ENCODE measurements at regions not wholly inside any gene's neighbourhood (a gene's known extent, or its start where the extent isn't known, plus 50 kb on each side); places are given as distances from the start of the nearest gene placed in this dataset.

DNA sequence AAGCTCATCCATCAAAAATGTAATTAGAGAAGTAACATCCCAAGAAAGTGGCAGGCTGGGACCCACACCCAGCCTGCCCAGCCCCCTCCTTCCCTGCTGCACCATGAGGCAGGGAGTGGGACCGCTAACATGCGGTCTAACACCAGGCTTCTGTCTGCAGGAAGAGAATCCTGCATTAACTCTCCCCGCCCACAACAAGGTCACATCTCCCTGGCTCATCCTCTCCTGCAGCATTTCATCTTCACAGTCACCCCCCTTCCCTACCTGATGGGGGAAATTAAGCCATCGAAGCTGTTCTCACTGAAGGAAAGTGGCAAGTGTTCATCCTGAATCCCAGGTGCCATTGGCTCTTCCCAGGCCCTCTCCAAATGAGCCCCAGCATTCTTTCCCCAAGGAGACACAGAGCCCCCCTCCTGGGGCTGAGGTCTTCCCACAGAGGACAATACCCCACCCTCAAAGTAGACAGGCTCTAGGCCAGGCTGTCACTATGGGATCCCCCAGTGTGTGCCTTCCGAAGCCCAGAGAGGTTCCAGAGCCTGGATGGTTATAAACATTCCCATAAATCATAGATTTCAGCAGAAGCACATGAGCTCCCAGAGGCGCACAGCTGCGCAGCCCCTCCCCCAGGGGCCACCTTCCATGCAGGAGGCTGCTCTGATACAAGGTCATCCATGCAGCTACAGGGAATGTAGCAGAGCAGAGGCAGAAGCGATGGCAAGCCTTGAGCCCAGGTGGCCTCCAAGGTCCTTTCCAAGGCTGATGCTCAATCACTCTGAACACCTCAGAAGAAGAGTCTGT is 148.0 kb downstream of the OAT start:
- H3K4me3 Mint-ChIP-seq (ENCODE audit: unreplicated experiment), result no peak overlapping the region
- H3K27ac Mint-ChIP-seq (ENCODE audit: low read depth, unreplicated experiment), result no peak overlapping the region
- ChIA-PET CTCF (no interaction called here), POLR2A (no interaction called here)
- BruUV-seq (replicated peaks), result no TSS peak
- H3K27me3 Mint-ChIP-seq (ENCODE audit: insufficient read depth, unreplicated experiment), result peaks cover 10% of the 10 kb centered on the region
- TF ChIP-seq, protein P1, sequence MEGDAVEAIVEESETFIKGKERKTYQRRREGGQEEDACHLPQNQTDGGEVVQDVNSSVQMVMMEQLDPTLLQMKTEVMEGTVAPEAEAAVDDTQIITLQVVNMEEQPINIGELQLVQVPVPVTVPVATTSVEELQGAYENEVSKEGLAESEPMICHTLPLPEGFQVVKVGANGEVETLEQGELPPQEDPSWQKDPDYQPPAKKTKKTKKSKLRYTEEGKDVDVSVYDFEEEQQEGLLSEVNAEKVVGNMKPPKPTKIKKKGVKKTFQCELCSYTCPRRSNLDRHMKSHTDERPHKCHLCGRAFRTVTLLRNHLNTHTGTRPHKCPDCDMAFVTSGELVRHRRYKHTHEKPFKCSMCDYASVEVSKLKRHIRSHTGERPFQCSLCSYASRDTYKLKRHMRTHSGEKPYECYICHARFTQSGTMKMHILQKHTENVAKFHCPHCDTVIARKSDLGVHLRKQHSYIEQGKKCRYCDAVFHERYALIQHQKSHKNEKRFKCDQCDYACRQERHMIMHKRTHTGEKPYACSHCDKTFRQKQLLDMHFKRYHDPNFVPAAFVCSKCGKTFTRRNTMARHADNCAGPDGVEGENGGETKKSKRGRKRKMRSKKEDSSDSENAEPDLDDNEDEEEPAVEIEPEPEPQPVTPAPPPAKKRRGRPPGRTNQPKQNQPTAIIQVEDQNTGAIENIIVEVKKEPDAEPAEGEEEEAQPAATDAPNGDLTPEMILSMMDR (IDR thresholded peaks at IDR 0.05; ENCODE audit: unreplicated experiment), result no peak
- peaks cover 28% of the 10 kb centered on the region for H3K9me3 Mint-ChIP-seq (ENCODE audit: unreplicated experiment)
- intact Hi-C loops (cut with micrococcal nuclease), result no loop called here
- no peak for DNase-seq (ENCODE audit: unreplicated experiment)
- no peaks in the 10 kb centered on the region for H3K36me3 Mint-ChIP-seq (ENCODE audit: insufficient read depth, unreplicated experiment)
- no peaks in the 10 kb centered on the region for H3K4me1 Mint-ChIP-seq (ENCODE audit: insufficient read depth, unreplicated experiment)

DNA sequence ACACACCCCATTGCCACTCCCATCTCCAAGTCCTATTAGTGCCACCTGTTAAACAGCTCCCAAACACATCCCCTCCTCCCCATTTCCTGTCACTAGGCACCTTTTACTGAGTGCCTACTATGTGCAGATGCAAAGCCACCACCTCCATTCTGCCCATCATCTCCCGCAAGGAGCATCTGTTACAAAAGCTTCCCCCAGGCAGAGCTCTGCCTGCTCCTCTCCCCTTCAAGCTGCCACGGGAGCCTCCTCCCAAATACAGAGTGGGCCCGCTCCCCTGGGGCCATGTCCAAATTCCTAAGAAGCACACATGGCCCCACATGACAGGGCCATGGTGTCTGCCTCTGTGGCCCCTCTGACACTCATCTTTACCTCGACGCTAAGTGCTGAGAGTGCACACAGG is 149.7 kb downstream of the OAT start:
- BruUV-seq (replicated peaks), result no TSS peak
- no peak for DNase-seq (ENCODE audit: unreplicated experiment)
- POLR2A ChIA-PET, result no interaction called here
- peaks cover 18% of the 10 kb centered on the region for H3K27me3 Mint-ChIP-seq (ENCODE audit: insufficient read depth, unreplicated experiment)
- no peaks in the 10 kb centered on the region for H3K4me1 Mint-ChIP-seq (ENCODE audit: insufficient read depth, unreplicated experiment)
- CTCF ChIA-PET, result no interaction called here
- intact Hi-C loops (cut with micrococcal nuclease), result no loop called here
- TF ChIP-seq, protein P1 (IDR thresholded peaks at IDR 0.05; ENCODE audit: unreplicated experiment), result no peak
- H3K36me3 Mint-ChIP-seq (ENCODE audit: insufficient read depth, unreplicated experiment), result no peaks in the 10 kb centered on the region
- H3K27ac Mint-ChIP-seq (ENCODE audit: low read depth, unreplicated experiment), result no peak overlapping the region
- no peak overlapping the region for H3K4me3 Mint-ChIP-seq (ENCODE audit: unreplicated experiment)
- peaks cover 16% of the 10 kb centered on the region for H3K9me3 Mint-ChIP-seq (ENCODE audit: unreplicated experiment)

DNA sequence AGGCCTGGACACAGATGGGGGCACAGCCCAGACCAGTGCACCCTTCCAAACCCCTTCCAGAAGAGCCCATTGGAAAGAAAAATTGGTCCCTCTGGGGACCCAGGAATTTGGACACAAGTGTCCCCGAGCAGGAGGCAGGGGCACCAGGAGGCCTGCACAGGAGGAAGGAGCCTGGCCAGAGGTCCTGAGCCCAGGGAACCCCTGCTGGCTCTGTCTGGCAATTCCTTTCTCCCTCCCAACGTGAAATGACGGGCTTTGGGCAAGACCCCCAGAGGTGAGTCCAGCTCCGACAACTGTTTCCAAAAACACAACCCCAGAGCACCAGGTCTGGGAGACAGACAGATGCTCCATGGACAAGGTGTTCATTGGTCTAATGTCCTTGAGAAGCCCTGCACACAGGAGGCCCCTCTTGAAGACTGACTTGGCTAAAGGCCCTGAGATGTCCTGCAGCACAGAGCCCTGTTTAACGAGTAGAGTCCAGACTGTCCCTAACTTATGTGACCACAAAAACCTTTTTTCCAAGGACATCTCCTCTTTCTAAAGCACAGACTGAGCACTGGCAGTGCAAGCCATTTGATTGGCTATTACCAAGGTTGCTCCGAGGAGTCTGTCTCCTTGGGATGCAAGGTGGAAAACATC is 150.7 kb downstream of the OAT start:
- no peak for DNase-seq (ENCODE audit: unreplicated experiment)
- H3K27me3 Mint-ChIP-seq (ENCODE audit: insufficient read depth, unreplicated experiment), result peaks cover 18% of the 10 kb centered on the region
- no peaks in the 10 kb centered on the region for H3K36me3 Mint-ChIP-seq (ENCODE audit: insufficient read depth, unreplicated experiment)
- no peaks in the 10 kb centered on the region for H3K4me1 Mint-ChIP-seq (ENCODE audit: insufficient read depth, unreplicated experiment)
- no TSS peak for BruUV-seq (replicated peaks)
- ChIA-PET POLR2A (no interaction called here), CTCF (no interaction called here)
- H3K9me3 Mint-ChIP-seq (ENCODE audit: unreplicated experiment), result peaks cover 14% of the 10 kb centered on the region
- H3K27ac Mint-ChIP-seq (ENCODE audit: low read depth, unreplicated experiment), result no peak overlapping the region
- H3K4me3 Mint-ChIP-seq (ENCODE audit: unreplicated experiment), result no peak overlapping the region
- intact Hi-C loops (cut with micrococcal nuclease), result no loop called here
- TF ChIP-seq, protein P1 (IDR thresholded peaks at IDR 0.05; ENCODE audit: unreplicated experiment), result no peak

DNA sequence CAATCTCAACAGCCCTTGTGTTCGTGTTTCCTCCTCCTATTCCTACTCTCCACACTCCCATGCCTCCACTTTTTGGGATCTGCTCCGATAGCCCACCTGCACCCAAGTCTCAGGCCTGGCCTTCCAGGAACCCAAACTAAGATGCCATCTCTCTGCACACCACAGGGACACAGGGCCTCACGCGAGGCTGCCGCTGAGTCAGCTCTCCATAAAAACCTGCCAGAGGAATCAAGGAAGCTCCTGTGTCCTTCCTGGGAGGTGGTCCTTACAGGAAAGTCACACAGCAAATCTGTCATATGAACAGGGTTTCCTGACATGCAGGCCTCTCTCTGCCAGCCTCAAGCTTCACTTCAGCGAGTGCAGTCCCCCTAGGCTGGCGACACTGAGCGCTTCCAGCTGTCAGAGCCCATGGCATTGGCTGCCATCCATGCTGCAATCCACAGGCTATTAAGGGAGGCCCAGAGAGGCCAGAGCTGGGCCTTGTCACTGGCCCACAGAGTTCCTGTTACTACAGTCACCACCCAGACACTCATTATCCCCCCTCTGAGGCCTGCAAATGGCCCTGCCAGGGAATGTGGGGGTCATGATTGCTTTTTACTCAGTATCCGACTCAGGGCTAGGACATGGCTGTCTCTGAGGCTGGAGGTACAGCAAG is 151.4 kb downstream of the OAT start:
- H3K9me3 Mint-ChIP-seq (ENCODE audit: unreplicated experiment), result peaks cover 12% of the 10 kb centered on the region
- POLR2A ChIA-PET, result no interaction called here
- no peak for DNase-seq (ENCODE audit: unreplicated experiment)
- H3K27me3 Mint-ChIP-seq (ENCODE audit: insufficient read depth, unreplicated experiment), result peaks cover 18% of the 10 kb centered on the region
- H3K27ac Mint-ChIP-seq (ENCODE audit: low read depth, unreplicated experiment), result no peak overlapping the region
- TF ChIP-seq, protein P1 (IDR thresholded peaks at IDR 0.05; ENCODE audit: unreplicated experiment), result no peak
- intact Hi-C loops (cut with micrococcal nuclease), result no loop called here
- H3K36me3 Mint-ChIP-seq (ENCODE audit: insufficient read depth, unreplicated experiment), result no peaks in the 10 kb centered on the region
- BruUV-seq (replicated peaks), result no TSS peak
- H3K4me1 Mint-ChIP-seq (ENCODE audit: insufficient read depth, unreplicated experiment), result no peaks in the 10 kb centered on the region
- H3K4me3 Mint-ChIP-seq (ENCODE audit: unreplicated experiment), result no peak overlapping the region
- CTCF ChIA-PET, result interaction anchor here (1.1 to 1.2 kb wide), 2 partner anchors 12 to 22 kb away, joined by 3 to 4 read pairs; no protein-coding TSS in a partner anchor

Measured in MCF 10A (cell line).